ENCODE measurements at regions not wholly inside any gene's neighbourhood (a gene's known extent, or its start where the extent isn't known, plus 50 kb on each side); places are given as distances from the start of the nearest gene placed in this dataset.
A peak's percentile ranks its signal among the peaks of the same experiment; 100 is the strongest.

DNA sequence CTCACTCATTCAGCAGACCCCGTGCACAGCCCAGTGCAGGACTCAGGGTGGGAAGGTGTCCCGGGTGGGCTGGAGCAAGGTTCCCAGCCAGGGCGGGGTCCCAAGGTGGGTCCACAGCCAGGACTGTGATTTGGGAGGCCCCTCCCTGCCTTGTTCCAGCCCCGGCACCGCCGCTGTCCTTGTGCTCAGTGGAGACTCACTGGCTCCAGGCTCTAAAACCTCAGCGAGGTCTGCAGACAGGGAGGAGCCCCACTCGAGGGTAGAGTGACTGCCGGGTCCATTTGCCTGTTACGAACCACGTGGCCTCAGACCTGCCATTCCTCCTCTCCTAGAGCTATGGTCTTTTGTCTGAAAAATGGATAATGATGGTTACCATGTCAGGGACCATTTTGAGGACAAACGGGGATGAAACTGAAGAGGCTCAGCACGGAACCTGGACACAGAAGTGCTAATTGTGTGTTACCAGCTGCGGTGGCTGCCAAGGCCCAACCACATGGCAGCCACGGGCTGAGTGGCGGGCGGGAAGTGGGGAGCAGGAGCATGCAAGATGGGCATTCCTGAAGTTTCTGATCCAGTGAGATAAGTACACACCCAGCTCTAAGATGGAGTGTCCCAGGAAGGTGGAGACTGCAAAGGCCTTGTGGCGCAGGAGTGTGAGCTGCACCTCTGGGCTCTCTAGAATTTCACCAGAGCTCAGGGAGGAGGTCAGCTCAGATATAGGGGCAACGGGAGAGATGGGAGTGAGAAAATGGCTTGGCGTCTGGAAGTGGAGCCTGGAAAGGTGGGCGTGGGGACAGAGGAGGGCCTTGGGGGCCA, 317.6 kb downstream of the SEC14L1 start:
- Histone ChIP-seq H3K36me3 (no peaks in the 10 kb centered on the region), H3K4me3 (no peak overlapping the region), H3K27me3 (no peaks in the 10 kb centered on the region), H3K4me1 (peaks cover 0 to 81% of the 10 kb centered on the region in 2 donors), H3K9me3 (no peaks in the 10 kb centered on the region), H3K27ac (no peak overlapping the region)
- TF ChIP-seq, protein P1, sequence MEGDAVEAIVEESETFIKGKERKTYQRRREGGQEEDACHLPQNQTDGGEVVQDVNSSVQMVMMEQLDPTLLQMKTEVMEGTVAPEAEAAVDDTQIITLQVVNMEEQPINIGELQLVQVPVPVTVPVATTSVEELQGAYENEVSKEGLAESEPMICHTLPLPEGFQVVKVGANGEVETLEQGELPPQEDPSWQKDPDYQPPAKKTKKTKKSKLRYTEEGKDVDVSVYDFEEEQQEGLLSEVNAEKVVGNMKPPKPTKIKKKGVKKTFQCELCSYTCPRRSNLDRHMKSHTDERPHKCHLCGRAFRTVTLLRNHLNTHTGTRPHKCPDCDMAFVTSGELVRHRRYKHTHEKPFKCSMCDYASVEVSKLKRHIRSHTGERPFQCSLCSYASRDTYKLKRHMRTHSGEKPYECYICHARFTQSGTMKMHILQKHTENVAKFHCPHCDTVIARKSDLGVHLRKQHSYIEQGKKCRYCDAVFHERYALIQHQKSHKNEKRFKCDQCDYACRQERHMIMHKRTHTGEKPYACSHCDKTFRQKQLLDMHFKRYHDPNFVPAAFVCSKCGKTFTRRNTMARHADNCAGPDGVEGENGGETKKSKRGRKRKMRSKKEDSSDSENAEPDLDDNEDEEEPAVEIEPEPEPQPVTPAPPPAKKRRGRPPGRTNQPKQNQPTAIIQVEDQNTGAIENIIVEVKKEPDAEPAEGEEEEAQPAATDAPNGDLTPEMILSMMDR (IDR thresholded peaks at IDR 0.05) = no peak
- no peak for DNase-seq (ENCODE audit: low spot score)

DNA sequence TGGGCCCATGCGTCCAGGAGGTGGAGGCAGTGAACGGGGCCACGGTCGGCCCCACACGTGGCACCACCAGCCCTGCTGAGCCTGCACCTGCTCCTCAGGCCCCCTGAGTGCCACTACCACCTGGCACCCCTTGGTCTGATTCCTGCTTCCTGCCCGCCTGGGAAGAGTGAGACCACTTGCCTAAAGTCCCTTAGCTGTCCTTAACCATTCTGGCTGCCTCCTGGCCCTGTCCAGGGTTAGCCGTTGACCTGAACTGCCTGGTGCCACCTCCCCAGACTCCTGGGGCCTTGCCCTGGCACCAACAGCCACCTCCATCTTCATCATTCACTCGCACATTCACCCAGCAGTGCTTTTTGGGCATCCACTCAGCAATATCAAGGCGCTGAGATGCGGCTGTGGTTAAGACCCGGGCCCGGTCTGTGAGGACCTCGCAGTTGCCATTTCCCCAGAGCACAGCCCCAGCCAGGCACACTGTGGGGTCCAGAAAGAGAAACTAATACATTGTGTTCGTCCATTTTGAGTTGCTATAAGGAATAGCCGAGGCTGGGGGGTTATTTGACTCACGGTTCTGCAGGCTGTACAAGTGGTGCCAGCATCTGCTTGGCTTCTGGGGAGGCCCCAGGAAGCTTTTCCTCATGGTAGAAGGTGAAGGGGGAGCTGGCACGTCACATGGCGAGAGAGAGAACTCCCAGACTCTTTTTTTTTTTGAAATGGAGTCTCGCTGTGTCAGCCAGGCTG, 318.4 kb downstream of the SEC14L1 start:
- Histone ChIP-seq H3K4me1 (peaks cover 0 to 73% of the 10 kb centered on the region in 2 donors), H3K27ac (no peak overlapping the region), H3K27me3 (no peaks in the 10 kb centered on the region), H3K4me3 (no peak overlapping the region), H3K9me3 (no peaks in the 10 kb centered on the region), H3K36me3 (no peaks in the 10 kb centered on the region)
- TF ChIP-seq, protein P1 (IDR thresholded peaks at IDR 0.05) = no peak
- no peak for DNase-seq (ENCODE audit: low spot score)

DNA sequence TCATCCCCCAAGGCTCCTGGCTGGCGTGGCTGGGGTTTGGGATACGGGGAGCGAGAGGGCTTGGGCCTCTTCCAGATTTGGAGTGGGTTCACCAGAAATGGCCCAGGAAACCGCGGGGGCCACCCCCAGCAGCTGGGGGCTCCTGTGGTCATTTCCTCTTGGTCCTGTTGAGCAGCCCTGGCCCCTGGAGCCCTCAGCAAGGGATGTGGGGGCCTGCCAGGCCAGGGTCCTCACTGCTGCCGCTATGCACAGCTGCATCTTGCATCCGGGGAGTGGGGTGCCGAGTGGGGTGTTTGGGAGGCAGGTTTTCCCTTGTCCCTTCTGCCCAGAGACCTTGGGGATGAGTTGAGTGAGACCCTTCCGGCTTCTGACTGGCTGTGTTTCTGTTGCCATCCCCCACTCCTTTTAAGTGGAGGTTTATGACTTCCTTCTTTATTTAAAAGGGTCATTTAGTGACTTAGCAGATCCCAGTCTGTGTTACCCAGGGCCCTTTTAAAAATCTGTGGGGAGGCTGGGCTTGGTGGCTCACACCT, 319.8 kb downstream of the SEC14L1 start:
- H3K27me3 ChIP-seq = no peaks in the 10 kb centered on the region
- DNase-seq (ENCODE audit: low spot score) = no peak
- no peaks in the 10 kb centered on the region for H3K36me3 ChIP-seq
- TF ChIP-seq, protein P1 (IDR thresholded peaks at IDR 0.05) = no peak
- H3K9me3 ChIP-seq = no peaks in the 10 kb centered on the region
- peaks cover 0 to 68% of the 10 kb centered on the region in 2 donors for H3K4me1 ChIP-seq
- no peak overlapping the region for H3K4me3 ChIP-seq
- H3K27ac ChIP-seq = peak overlapping the region; percentile 3 to 31

DNA sequence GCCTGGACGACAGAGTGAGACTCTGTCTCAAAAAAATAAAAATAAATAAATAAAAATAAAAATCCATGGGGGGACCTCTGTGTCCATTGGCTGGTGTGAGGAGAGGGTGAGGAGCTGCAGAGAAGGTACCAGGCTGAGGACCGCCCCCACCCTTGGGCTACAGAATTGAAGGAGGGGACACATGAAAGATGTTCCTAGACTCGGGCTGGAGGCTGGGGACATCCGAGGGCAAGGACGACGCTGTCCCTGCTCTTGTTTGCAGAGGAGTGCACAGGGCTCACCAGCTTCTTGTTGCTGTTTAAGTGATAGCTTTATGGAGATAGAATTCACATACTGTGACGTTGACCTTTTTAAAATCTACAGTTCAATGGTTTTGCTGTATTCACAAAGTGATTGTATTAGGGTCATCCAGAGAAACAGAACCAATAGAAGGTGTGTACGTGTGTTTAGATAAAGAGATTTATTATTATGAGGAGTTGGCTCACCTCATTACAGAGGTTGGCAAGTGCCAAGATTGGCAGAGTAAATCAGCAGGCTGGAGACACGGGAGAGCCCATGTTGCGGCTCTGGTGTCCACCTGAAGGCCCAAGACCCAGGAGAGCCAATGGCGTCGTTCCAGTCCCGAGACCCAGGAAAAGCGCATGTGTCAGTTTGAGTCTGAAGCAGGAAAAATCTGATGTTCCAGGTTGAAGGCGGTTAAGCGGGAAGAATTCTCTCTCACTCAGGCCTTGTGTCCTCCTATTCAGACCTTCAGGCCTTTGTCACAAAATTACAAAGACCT, 320.7 kb downstream of the SEC14L1 start:
- DNase-seq (ENCODE audit: low spot score) = no peak
- no peaks in the 10 kb centered on the region for H3K36me3 ChIP-seq
- H3K27me3 ChIP-seq = no peaks in the 10 kb centered on the region
- TF ChIP-seq, protein P1 (IDR thresholded peaks at IDR 0.05) = no peak
- H3K4me1 ChIP-seq = peaks cover 0 to 75% of the 10 kb centered on the region in 2 donors
- H3K27ac ChIP-seq = peak overlapping the region; percentile 3 to 31
- no peaks in the 10 kb centered on the region for H3K9me3 ChIP-seq
- H3K4me3 ChIP-seq = no peak overlapping the region

DNA sequence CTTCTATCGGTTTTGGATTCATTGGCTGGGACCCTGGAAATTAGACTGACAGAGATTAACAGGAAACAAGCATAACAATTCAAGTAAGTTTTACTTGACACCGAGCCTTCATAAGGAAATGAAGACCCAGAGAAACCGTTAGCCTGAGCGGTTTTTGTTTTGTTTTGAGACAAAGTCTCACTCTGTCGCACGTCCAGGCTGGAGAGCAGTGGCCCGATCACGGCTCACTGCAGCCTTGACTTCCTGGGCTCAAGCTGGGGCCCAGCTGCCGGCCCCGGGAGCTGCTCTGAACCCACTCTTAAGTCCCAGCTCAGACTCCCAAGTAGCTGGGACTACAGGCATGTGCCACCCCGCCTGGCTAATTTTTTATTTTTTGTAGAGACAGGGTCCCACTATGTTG, 321.3 kb downstream of the SEC14L1 start:
- H3K4me1 ChIP-seq = peaks cover 0 to 75% of the 10 kb centered on the region in 2 donors
- no peaks in the 10 kb centered on the region for H3K9me3 ChIP-seq
- H3K27me3 ChIP-seq = no peaks in the 10 kb centered on the region
- H3K36me3 ChIP-seq = no peaks in the 10 kb centered on the region
- no peak for DNase-seq (ENCODE audit: low spot score)
- peak overlapping the region; percentile 2 to 11 for H3K27ac ChIP-seq
- TF ChIP-seq, protein P1 (IDR thresholded peaks at IDR 0.05) = no peak
- H3K4me3 ChIP-seq = no peak overlapping the region

Measured in right atrium auricular region (tissue), 2 donors.